EH (cell line): ENCODE measurements at regions not wholly inside any gene's neighbourhood (a gene's known extent, or its start where the extent isn't known, plus 50 kb on each side); places are given as distances from the start of the nearest gene placed in this dataset.
A peak's percentile ranks its signal among the peaks of the same experiment; 100 is the strongest.
"Not testable (repeated sequence)": the region's sequence is repeated elsewhere in the genome, so short reads cannot be mapped to it uniquely, and the experiment has no call there.

ENCODE experiments used
- DNase-seq: peaks from one replicate; pipeline ENCODE4 v3.0.0-alpha.2; 2015; ENCODE audit warnings: low read depth

- DNase-seq, result no peak
Measured at GRCh38 chr6:90716376-90716775, 129.5 kb upstream of the MAP3K7 start.

DNA sequence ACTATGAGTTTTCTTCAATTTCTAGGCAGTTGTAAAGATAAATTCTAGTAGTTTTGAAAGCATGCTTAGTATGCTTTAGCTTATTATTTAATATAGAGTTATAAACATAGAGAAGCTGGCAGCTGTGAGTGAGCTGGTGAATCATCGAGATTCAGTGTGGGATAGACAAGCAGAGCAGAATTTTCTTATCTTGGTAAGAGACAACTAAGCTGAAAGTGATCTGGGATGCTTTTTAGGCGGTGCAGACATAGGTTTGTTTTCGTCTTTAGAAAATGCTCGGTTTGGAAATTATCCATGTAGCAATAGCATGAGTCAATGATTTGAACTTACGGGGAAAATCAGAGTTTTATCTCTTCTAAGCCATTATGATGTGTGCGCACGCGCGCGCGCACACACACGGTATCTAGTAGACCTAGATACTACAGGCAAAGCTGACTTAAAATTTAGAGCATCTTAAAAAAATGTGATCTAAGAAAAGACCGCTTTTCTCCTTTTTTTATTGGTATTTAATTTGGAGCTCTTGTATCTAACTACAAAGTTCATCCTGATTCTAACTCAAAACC, 128.3 kb upstream of the MAP3K7 start:
- no peak for DNase-seq

DNA sequence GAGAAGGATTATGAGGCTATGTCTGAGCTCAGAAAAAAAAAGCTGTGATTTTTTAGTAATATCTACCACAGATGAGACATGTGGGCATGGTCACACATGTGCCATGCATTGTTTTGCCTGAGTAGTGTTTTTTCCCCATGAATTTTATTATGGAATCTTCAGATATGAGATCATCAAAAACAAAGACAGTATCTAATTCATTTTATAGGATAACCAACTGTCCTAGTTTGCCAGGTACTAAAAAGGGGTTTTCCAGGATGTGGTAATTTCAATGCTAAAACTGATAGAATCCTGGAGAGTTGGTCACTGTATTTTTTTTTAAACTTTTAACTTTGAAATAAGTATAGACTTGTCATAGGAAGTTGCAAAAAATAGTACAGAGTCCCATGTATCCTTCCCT, 127.4 kb upstream of the MAP3K7 start:
- DNase-seq, result no peak

DNA sequence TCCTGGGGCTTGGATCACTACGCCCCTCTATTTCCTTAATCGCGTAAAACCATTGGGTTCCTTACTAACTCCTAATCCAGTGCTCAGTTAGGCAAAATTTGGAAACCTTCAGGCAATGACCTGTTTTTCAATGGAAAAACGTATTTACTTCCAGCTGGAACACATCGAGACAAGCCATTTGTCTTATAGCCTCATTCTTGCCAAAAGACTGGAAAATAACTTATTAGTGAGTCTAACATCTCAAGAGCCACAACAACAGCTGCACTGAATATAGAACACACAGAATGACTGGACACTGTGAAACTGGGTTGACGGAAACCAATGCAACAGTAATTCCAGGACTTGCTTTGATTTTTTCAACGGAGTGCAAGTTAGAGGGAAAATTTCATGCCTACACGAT, 125.2 kb upstream of the MAP3K7 start:
- no peak for DNase-seq

GRCh38 chr6:90709431-90709996, 122.6 kb upstream of the MAP3K7 start:
- DNase-seq, result no peak

DNA sequence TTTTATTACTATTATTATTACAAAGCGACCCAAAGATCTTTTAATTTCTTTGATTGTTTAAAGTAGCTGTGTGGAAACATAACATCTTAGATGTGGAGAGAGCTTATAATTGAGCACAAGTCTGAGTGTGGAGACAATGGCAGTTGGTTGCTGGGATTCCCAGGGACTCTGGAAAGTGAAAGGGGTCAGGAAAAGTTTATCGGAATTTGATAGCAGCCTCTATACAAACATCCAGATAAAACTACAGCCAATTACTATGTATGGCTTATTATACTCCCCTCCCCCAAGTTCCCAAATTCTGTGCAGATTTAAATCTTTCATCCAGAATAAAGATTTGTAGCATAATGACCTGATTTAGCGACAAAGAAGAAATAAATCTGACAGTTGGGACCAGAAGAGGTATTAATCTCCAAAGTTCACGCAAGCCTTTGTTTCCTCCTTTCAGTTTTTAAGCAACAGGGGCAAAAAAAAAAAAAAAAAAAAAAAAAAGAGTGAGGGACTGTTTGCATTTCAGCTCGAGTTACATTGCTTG, 121.4 kb upstream of the MAP3K7 start:
- DNase-seq, result no peak

DNA sequence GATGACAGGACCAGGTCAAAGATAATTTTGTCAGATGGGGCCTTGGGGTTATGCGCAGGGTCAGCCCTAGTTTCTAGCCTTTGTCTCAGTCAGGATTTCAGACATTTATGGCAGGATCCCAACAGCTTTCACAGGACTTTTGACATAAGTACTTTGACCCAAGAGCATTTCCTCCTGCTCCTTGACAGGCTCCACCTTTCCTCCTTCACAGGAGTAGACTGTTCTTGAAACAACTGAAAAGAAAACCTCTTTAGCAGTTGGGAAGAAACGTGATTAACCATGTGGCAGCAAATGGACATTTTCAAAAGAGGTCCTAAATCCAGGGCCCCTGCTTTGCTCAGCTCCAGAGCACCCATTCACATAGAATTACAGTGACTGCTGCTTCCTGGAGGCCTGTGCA, 120.4 kb upstream of the MAP3K7 start:
- no peak for DNase-seq

- no peak for DNase-seq
Measured at GRCh38 chr6:90703336-90703735, 116.5 kb upstream of the MAP3K7 start.

GRCh38 chr6:90701926-90702325, 115.1 kb upstream of the MAP3K7 start:
- no peak for DNase-seq

DNA sequence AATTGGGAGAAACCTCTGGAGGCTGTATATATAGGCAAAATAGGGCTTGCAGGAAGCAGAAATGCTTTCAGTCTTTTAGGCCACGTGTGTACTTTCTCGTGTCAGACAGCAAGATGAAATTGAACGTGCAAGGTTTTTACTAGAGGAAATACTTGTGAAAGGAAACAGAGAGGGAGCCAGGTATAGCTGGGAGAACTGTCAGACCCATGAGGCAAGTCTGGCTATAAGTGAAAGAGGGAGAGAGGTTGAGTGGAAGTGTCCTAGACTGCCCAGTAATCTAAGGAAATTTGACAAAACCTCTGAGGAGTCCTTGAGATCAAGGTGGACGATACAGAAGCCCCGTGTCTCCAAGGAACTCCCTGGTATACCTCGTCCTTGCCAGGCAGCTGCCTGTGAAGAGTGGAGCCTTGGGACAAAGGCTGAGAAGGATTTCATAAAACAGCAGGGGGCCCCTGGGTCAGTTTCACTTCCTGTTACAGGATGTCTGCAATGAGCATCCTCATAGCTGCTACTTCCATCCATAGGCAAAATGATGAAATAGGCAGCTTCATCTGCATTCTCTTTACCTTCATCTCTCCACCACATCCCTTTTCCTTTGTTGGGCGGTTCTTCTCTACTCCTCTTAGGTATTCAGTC, 114.4 kb upstream of the MAP3K7 start:
- DNase-seq, result peak; percentile 13

DNA sequence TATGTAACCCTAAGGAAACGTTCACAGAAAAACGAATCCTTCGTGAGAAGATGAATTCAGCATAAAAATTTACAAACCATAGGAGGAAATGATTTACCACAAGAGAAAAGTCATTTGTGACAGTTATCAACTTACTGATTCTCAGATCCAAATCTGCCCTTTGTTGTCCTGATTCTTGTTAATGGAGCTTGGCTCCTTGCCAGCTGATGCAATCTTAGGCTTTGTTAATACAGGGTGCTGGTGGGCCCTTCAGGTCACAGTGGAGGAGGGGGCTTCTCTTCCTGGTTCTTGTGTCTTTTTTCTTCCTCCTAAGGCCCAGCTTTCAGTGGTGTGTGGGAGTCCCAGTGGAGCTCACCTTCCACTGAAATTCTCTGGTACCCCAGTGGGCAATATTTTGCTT, 108.4 kb upstream of the MAP3K7 start:
- DNase-seq, result no peak

- no peak for DNase-seq
Measured at GRCh38 chr6:90694802-90695201, 107.9 kb upstream of the MAP3K7 start.

DNA sequence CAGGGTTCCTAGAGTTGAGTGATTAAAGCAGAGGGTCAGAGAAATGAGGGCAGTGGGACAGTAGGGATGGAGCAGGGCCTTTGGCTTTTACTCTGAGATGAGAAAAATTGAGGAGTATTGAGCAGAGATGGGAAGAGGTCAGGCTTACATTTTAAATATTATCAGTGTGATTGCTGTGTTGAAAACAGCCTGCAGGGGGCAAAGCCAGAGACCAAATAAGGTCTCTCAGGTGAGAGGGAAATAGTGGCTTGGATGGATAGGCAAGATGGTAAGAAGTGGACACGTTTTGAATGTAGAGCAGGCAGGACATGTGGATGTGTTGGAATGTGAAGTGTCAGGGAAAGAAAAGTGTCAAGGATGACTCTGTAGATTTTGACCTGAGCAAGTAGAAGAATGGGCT, 105.0 kb upstream of the MAP3K7 start:
- no peak for DNase-seq

GRCh38 chr6:90689172-90689571, 102.3 kb upstream of the MAP3K7 start:
- no peak for DNase-seq

DNA sequence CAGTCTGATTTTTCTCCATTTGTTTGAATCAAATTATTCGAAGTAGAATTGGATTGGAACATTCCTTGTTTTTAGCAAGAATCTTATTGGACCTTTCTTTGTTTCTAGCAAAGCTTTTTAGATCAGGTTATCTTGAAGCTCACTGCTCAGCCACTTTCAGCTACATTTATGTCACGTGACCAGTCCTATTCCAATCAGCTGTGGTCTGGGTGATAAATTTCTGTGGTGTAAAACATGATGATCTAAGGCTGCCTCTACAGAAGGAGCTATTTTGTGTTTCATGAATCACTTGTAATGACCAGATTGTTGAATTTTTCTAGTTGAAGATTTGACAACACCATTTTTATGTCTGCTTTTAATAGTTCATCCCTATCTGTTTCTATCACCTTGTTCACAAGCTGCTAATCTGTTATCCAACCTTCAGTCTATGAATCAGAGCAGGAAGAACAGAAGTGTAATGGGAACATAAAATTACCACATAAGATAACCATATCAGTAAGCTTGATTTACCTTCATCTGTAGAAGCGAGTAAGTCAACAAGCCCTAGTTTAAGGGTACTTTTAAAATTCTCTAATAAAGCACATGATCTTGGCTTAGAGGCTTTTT, 101.0 kb upstream of the MAP3K7 start:
- DNase-seq, result no peak

DNA sequence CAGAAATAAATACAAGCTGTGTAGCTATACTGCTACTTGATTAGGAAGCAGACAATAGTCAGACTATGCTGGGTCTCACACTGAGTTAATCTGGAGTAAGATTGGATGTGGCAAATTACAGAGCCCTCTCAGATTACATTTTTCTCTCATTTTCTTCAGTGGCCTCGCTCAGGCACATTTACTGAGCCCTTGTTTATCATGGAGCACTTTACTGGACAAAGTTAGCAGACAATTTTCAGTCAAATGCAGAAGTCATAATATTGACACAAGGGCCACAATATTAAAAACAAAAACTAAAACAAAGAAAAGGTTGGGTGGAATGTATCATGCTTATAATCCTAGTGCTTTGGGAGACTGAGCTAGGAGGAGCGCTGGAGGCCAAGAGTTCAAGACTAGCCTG, 95.0 kb upstream of the MAP3K7 start:
- DNase-seq, result no peak

GRCh38 chr6:90678049-90678779, 91.3 kb upstream of the MAP3K7 start:
- DNase-seq, result no peak

GRCh38 chr6:90677440-90677839, 90.6 kb upstream of the MAP3K7 start:
- DNase-seq, result no peak

DNA sequence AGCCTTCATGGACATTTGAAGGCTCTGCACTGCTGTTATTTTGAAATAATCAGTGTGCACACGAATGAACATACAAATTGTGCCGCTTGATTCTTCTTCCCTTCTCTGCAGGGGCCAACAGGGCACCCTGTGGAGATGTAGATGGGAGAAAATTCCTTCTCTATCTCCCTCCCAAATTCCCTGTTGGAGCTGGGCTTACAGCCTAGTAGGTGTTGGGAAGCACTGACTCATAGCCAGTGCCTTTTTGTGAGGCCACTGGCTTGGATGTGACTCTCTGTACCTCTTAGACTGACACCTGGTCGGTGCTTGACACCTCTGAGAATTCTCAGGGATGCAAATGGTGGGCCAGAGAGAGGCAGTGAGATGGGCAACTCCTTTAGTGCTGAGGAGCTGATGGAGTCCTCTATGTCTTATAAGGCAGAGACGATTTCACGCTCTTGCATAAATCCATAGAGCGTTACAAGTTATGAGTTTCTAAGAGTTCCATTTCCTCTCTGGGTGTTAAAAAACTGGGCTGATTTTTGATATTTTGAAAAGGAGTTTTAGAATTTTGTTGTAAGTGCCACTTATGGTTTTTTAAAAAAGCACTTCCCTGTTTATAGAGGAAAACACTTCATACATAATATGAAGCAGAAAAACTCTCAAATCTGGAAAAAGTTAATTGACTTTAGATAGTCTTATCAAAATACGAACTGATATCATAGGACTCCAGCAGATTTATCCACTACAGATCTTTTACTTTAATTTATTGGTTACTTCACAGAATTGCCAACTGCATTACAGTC, 89.8 kb upstream of the MAP3K7 start:
- DNase-seq, result no peak

DNA sequence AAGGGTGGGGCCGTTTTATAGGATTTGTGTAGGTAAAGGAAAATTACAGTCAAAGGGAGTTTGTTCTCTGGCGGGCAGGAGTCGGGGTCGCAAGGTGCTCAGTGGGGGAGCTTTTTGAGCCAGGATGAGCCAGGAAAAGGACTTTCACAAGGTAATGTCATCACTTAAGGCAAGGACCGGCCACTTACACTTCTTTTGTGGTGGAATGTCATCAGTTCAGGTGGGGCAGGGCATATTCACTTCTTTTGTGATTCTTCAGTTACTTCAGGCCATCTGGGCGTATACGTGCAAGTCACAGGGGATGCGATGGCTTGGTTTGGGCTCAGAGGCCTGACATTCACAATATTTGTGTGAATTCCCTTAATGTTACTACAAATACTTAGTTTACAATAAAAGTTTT, 88.2 kb upstream of the MAP3K7 start:
- not testable (repeated sequence) for DNase-seq

- not testable (repeated sequence) for DNase-seq
Measured at GRCh38 chr6:90674077-90674476, 87.2 kb upstream of the MAP3K7 start.

GRCh38 chr6:90669846-90670245, 83.0 kb upstream of the MAP3K7 start:
- DNase-seq, result no peak
